Stimulated activated CD8-positive, alpha-beta memory T cell treated with anti-CD3 and anti-CD28 coated beads, Interleukin-15, amount 100 ng/mL, for 4 hours (primary cell): ENCODE measurements at regions not wholly inside any gene's neighbourhood (a gene's known extent, or its start where the extent isn't known, plus 50 kb on each side); places are given as distances from the start of the nearest gene placed in this dataset.

Source experiments
- DNase-seq, 2 donors: peaks; one replicate each; pipeline ENCODE4 v3.0.0-alpha.2; 2020; ENCODE audit warnings: low read depth in 2 of 2

DNA sequence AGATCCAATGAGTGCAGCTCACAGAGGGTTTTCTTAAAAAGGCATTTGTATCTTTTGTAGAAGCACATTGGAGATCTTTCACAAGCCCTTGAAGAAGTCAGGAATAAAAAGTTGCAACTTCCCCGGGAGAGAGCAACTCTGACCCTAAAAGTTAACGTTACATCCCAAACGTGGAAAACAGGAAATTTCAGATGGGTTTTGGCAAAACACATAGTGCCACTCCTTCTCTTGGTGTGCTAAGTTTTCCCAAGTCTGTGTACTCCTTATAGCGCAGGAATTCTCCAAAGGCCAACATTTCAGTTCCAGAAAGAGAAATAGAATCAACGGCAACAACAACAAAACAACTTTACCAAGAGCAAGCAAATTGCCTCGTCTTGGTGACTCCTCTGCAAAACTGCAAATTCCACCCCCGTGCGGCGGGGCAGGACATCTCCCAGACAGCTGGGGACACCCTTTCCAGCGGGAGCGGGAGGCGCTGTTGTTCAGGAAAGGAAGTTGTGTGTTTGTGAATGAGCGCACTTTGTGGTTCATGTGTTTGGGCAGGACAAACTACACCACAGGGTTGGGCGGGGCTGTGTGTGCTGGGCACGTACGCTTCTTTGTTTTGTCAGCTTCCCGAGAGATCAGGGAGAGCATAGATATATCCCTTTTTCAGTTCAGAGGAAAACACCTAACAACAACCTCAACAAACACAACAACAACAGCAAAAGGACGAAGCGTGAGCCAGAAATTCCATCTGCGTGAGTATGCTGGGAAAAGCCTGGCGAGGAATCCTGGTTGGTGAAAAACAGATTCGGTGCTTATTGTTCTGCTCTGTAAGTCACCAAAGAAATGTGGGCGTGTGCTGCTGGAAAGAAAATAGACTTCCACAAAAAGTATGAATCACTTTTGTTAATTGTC lies 294.7 kb upstream of the PITRM1 start:
- DNase-seq, result no peak

DNA sequence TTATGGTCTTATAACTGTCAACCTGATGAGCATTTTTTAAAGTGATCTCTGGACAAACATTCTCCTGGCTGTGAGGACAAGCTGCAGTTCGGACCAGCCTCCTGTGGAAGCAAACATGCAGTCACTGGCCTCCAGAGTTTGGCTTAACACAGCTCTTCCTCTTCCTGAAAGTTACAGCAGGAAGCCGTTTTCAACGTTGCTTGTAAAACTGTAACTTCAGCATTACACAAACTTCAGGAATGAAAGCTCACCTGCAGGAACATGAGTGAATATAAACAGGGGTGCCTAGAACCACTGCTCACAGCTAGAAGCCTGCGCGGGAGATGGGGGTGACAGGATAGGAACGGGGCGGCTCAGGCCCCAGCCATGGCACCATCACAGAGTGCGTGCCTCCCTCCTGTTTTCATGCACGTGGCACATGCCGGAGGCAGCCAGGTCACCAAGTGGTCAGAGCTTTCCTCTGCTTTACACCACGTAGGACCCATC lies 292.9 kb upstream of the PITRM1 start:
- DNase-seq, result no peak

DNA sequence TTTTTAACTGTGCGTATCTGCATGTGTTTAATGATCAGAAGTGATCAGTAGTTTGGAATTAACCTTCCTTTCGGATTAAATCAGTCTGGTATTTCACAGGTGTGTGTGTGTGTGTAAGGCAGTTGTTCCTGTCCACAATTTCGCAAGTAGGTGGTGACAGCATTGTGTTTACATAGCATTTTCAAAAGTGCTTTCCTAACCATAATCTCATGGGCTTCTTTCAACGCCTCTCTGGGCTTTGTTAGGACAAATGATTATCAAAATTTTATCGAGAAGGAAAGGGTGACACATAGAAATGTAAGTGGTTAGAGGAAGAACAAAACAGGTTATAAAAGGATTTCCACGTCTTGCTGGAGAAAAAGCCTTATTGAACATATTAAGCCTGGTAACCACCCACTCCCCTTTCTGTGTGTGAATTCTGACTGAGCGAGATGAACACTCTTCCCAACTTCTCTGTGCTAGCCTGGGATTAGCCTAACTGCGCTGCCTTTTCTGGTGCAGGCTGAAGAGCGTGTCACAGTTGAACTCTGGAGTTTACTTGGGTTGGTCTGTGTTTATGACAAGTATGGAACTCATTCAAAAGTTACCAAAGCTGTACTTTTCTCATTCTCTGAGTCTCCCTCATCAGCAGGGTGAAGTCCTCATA lies 292.3 kb upstream of the PITRM1 start:
- no peak for DNase-seq

DNA sequence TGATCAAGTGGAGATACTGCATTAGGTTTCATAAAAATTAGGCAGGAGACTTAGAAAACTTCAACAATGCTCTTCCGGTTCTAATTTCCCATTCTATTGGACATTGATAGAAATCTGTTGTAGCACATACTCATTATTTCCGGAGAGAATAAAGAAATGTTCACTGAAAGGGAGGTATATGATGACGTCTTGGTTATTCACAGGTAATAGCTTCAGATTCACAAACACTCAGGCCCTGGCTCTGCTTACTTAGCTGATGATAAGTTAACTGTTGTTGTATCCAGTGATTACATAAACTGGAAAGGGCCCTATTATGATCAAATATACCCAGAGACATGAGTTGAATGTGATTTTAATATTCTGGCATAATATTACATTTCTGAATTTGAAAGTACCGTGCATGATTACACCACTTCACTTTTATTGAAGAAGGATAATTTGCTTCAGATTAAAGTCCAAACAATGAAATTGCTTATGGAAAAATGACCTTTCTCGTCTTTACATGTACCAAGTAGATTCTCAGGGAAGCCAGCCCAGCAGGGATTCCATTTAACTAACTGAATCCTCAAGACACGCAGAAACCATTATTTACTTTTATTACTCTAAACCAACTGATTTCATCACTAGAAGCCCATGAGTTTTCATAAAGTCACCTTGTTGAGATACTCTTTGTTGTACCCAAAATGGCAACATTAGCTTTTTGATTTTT lies 288.0 kb upstream of the PITRM1 start:
- DNase-seq, result no peak

DNA sequence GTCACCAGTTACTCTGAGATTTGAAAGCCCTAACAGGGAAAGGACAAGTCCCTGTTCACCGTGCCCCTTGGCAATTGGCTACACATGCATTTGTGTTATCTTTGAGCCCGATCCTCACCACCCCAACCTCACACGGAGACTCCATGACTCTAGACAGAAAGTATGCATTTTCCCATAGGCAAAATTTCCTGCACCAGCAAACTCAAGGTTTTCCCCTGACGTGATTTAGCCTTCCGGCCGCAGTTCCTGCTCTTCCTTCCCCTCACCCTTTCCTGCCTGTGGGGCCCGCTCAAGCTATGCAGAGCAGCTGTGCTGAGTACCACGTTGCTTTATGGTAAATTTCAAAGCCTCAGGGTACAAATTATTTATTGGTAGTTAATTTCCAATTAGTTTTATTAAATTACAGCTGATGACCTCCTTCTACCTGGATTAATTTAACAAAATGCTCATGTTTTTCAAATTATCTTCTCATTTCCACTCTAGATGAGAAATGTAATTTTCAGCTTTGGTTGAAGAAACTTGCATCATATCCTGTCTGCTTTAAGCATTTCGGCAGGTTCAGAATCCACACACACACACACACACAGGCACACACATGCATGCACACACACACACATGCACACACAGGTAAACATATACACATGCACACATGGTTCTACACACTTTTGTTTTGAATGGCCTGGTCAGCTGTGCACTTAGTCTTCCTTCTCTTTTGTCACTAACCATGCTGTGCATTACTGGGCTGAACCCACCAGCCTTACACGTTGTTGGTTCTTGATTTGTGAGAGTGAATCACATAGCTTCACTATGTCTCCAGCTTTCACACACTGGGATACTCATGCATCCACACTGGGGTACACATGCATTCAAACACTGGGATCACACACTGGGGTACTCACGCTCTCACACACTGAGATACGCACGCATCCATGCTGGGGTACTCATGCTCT lies 283.1 kb upstream of the PITRM1 start:
- DNase-seq, result no peak

DNA sequence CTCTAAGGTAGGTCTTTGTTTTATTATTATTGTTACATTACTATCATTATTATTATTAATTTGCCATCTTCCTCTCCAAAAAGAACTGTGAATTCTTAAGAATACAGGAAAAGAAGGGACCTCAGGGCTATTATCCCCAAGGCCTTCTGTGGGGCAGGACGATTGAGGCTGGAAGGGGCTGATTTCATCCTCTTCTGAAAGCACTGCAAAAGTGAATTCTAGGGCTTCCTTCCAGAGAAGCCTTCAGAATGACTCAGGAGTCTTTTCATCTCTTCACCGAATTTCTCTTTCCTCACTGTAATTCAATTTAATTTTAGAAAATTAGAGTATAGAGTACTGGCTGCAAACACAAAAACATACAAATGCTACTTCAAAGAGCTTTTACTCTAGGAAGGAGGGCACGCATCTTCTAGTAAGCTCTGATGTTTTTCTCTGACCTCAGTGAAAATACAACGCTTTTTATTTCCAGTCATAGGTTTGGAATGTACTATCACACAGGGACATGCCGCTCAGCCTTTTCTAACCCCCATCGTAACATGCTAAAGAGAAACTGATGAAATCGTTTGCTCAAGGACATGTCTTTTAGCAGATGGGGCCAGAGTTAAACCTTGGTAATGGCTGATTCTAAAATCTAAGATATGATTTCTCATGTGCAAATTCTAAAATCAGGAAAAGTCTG lies 280.2 kb upstream of the PITRM1 start:
- no peak for DNase-seq

DNA sequence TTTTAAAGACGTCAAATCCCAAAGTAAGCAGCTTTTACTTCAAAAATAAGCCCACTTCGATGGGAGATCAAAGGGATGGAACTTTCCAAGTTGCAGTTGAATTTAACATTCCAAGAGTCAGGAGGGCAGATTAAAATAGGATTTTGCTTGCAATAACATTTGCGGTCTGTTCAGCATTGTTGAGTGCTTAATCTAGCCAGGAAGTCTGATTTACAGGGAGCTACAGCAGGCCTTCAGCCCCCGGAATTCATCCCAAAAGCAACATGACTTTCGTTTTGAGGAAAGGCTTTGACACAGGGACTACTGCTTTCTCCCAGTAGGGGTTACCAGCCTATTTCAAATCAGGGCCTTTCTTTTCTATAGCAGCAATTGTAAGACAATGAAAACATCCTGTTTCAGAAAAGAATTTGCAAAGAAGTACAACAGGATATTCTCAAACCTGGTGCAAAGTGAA lies 279.6 kb upstream of the PITRM1 start:
- DNase-seq, result no peak

DNA sequence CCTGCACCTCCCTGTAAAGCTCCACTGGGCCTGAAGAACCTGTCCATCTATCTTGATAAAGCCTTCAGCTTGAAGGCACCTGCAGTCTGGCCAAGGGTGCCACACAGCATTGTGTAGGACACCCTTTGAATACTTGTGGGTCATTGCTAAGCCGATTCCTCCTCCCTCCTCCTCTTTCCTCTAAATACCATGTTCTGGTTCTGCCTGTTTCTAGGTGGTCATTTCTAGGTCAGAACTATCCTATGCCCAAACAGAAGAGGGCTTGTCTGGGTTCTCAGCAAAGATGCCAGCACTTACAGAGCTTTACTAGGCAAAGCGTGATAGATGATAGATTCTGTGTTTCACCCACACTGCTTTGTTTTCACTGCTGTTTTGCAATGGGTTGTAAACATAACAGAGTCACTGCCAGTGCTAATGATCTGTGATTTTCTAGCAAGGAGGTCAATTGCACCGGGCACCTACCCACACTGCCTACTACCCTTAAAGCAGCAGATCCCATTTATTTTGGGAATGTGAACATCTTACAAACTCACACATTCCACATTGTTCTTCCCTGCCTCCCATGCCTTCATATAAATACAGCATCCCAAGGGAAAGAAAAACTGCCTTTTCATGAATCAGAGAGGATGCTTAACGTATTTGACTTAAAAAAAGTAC lies 279.1 kb upstream of the PITRM1 start:
- DNase-seq, result no peak

DNA sequence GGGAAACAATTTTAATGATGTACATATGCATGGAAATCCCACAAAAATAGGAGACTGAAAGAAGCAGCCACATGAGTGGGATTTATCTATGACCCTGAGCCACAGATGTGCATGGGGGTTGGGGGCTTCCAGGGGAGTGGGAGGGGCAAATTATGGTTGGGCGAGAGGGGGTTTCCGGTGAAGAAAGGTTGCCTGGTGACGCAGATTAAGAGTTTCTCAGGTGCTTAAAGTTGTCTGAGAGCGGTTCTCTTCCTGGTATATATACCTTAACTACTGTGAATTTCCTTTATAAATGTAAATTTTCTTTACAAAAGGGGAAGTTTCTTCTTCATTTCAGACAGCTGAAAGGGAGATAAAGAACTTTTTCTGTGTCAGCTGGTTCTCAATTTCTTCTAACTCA lies 273.6 kb upstream of the PITRM1 start:
- no peak for DNase-seq

DNA sequence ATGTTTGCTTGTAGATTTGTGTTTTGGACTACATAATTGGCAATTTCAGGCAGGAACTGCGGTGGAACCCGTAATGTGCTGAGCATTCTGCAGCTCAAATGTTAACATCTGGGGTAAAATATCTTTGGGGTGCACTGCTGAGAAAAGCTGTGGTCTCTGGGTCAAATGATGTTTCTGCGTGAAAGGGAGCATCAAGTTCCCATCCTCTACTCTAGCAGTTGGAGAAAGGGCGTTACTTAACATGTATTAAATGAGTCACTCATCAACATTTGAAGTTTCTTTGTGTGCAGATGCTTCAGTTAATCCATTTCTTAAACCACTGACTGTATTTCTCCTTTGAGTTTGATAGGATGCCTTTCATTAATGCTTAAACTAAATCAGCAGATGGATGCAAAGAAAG lies 273.1 kb upstream of the PITRM1 start:
- no peak for DNase-seq

DNA sequence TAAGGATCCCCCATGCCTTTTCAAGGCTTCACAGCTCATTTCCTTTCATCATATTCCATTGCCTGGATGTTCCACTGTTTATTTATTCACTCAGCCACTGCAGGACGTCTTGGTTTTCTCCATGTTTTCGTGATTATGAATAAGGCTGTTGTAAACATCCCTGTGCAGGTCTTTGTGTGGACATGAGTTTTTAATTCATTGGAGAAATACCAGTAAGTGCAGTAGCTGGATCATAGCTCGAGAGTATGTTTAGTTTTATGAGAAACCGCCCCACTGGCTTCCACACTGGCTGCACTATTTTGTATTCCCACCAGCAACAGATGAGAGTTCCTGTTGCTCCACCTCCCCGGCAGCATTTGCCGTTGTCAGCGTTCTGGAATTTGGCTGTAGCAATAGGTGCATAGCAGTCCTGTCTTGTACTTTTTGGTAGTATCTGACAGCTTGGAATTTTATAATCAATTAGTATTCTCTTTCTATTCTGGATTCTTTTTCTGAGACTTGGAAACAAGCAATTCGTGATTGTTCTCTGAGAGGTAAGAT lies 269.9 kb upstream of the PITRM1 start:
- no peak for DNase-seq

DNA sequence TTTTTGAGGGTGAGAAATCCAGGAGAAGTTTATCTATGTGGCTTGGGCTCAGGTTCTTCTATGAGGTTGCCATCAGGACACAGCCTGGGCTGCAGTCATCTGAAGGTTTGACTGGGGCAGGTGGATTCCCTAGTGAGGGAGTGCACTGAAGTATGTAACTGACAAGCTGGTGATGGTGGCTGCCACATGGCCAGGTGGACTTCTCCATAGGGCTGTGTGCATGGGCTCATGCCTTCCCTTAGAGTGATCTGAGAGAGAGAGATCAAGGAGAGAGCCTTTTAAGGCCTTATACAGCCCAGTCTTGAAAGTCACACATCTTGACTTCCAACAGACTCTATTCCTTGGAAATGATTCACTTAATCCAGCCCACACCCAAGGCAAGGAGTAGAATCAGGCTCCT lies 266.6 kb upstream of the PITRM1 start:
- no peak for DNase-seq

DNA sequence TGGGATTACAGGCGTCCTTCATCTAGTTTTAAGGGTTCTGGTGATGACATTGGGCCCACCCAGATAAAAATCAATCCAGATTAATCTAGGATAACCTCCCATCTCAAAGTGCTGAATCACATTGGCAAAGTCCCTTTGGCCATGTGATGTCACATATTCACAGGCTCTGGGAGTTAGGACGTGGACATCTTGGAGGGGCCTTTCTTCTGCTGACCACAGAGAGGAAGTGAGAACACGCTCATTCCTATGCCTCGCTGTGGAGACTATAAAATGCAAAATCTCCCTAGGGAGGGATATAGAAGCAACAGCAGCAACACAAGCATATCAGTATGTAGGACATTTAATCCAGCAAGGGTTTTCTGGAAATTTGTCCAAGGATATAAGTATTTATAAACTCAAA lies 266.0 kb upstream of the PITRM1 start:
- DNase-seq, result no peak

DNA sequence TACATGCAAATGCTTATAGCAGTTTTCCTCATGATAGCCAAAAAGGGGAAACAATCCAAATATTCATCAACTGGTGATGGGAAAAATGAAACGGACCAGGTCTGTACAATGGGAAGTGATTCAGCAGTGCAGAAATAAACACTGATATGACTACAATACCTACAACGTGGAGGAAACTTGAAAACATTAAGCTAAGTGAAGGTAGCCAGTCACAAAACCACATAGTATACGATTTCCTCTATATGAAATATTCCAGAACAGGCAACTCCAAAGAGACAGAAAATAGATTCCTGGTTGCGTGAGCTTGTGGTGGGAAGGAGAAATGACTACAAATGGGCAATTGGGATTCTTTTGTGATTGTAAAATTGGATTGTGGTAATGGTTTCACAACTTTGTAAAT lies 263.1 kb upstream of the PITRM1 start:
- DNase-seq, result no peak

DNA sequence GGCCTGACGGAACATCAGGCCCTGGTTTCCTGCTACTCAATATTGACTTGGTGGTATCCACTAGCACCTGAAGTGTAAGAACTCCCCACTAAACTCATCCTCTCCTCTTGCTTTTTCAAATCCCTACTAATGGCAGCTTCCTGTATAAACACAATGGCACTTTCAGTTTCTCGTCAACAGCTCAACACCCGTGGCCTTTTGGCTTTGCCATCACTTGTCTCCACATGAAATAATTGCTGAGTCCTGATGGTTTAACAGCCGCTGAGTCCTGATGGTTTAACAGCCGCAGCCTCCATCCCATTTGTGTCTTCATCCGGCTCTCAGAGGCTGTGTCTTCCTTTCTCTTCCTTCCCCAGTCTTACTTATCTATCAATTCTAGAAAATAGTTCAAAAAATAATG lies 261.4 kb upstream of the PITRM1 start:
- DNase-seq, result no peak

DNA sequence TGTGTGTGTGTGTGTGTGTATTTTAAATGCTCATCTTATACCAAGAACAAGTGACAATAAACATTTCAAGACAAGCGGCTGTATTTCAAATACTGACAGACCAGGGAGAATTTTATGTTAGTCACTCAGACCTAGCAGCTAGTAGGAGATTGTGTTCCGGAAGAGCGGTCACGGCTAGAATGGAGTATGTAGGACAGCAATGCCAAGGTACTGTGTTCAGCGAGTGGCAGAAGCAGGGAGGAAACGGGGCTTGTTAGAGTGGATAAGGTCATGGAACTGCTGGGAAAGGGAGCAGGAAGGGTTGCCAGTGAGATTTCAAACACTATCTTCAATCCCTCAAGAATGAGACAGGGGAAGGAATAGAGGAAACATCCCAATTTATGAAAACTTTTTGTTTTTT lies 260.5 kb upstream of the PITRM1 start:
- no peak for DNase-seq

DNA sequence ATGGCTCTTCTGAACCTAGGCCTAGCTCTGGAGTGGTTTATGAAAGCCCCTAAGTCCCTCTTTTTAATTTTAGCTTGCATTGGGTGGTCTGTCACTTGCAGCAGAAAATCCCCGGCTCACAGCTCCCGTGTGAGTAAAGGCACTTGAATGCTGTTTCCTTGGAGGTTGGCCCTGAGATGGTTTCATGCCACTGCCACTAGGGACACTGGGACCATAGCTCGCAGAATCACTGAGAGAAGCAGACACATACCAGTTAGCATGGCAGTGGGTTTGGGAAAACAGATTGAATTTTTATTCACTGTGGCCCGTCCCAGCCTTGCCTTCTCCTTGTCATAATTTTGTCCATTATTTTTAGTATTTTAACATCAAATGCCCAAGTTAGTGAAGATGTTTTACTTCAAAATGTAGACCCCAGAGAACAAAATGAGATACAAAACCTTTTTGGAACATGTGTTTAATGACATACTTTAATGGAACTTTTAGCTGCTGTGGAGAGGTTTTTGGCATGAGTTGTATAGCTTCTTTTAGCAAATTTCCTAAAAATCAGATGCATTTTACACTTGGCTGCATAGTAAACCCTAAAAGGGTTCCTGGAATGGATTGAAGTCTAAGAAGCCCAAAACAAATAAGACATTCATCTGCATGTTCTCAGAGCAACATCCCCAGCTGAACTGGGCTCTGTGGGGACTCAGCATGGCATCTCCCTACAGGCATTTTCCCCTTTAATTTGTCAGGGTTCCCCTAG lies 259.7 kb upstream of the PITRM1 start:
- DNase-seq, result no peak

DNA sequence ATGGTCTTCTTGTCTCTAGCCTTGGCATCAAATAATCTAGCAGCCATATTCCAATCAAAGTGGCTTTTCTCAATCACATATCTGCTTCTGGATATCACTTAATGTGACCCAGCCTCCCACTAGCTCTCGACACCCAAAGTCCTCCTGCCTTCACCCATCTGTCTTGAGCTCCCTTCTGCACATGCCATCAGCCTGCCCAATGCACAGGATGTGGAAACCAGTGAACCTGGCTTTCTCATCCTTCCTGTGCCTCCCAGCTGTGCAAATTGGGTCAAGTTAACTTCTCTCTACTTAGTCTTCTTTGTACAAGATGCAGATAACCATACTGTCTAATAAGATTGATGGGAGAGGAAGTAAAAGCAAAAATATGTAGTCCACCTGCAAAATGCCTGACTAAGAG lies 257.9 kb upstream of the PITRM1 start:
- DNase-seq, result no peak

DNA sequence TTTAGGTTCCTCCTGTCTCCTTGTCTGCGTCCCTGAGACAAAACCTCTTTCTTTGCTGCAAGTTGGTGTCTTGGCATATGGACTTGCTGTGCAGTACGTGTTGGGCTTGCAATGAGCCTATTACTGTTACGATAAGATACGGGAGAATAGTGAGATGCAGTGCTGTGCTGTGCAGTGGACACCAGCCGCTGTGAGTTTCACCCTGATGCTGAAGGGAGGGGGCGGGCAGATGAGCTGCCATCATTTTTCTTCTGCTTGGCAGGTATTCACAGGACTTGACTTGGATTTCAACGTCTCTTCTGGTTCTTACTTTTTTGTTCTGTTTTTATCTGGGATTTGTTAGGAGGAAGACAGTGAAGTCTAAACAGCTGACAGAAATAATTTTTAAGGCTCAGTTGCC lies 257.1 kb upstream of the PITRM1 start:
- DNase-seq, result no peak
